Ureter (tissue), 1 donor: ENCODE measurements at regions not wholly inside any gene's neighbourhood (a gene's known extent, or its start where the extent isn't known, plus 50 kb on each side); places are given as distances from the start of the nearest gene placed in this dataset.

Source experiments
- DNase-seq: peaks from one replicate; pipeline ENCODE4 v3.0.0-alpha.2; 2020; ENCODE audit warnings: low spot score
- donor health status: DM: yes; HTN: yes; CAD: no.

DNA sequence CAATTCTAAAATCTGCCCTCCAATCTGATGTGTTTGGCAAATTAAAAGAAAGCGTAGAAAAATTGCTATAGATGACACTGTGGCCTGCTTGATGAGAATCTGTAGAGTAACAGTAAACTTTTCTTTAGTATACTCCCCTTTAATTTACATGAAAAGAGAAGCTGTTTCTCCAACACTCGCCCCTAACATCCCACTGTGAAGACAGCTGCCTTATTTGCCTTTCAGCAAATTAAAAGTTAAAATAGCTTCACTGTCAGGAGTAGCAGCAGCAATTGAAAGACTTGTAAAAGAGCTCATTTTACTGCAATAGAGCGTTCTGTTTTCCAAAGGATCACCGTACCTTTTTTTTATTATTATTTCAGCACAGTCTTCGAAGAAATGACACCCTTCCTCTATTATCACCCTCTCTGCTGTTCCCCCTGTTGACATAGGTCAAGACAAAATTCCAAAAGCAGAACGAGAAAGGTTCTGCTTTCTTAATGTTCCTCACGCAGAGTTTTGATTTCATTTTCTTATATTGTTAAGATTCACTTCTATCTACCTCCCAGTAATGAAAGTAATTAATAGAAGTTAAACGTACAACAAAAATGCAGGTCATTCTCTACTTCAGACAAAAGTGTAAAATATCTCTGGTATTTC is 153.5 kb upstream of the USP15 start:
- DNase-seq = no peak

DNA sequence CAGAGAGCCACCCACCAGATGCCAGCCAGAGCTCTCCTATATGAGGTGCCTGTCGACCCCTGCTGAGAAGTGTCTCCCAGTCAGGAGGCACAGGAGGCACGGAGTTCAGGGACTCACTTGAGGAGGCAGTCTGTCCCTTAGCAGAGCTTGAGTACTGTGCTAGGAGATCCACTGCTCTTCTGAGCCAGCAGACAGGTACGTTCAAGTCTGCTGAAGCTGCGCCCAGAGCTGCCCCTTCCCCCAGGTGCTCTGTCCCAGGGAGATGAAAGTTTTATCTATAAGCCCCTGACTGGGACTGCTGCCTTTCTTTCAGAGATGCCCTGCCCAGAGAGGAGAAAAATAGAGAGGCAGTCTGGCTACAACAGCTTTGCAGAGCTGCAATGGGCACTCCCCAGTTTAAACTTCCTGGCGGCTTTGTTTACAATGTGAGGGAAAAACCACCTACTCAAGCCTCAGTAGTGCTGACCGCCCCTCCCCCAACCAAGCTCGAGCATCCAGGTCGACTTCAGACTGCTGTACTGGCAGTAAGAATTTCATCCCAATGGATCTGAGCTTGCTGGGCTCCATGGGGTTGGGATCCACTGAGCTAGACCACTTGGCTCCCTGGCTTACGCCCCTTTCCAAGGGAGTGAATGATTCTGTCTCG is 146.7 kb upstream of the USP15 start:
- no peak for DNase-seq

GRCh38 chr12:62116986-62117385 is 143.2 kb upstream of the USP15 start:
- no peak for DNase-seq

DNA sequence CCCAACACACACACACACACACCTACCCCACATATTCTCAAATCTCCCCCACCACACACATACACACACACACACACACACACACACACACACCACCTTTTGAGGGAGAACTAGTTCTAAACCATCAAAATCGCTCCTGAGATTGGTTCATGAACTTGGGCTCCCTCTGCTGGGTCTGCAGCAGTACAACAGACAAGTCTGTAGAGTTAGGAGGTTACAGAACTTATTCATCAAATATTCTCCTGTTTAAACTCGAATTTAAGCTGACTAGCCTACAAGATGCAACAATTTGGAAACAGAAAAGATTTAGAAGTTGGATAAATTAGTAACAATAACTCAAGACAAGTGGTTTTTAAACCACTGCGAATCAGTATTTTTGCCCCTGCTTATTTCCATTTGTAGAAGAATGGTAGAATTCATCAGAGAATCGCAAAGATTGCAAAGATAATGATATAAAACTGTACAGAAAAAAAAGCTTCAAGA is 136.4 kb upstream of the USP15 start:
- no peak for DNase-seq

DNA sequence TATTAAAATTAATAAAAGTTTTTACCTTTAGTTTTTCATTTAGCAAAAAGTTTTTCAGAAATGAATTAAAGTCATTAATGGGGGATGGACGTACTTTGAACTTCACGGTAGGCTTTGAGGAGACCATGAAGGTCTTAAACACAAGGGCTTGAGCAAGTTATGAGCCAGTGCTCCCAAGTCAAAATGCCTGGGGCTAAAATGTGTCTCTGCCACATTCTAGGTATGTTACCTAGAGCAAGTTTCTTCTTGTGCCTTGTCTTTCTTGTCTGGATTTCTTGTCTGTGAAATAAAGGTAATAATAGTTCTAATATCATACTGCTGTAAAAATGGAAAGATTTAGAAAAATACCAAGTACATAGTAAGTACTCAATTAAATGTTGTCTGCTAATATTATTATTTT is 132.7 kb upstream of the USP15 start:
- no peak for DNase-seq

- no peak for DNase-seq
Observed at GRCh38 chr12:62128175-62128975, 131.8 kb upstream of the USP15 start.

DNA sequence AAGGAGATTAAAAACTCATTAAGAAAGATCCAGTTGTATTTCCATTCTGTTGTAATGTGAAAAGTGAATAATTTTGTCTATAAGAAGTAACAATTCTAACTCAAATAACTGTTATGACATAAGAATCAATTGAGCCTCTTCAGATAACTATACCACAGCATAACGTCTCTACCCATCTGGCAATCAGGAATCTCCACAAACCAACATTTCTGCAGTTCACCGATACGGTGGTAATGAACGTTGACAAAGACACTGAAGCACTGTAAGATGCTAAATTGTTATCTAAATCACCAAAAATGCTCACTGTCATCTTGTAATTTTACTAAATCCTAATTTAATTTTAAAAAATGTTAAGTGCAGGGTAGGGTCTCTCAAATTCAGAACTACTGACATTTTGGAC is 130.9 kb upstream of the USP15 start:
- no peak for DNase-seq

DNA sequence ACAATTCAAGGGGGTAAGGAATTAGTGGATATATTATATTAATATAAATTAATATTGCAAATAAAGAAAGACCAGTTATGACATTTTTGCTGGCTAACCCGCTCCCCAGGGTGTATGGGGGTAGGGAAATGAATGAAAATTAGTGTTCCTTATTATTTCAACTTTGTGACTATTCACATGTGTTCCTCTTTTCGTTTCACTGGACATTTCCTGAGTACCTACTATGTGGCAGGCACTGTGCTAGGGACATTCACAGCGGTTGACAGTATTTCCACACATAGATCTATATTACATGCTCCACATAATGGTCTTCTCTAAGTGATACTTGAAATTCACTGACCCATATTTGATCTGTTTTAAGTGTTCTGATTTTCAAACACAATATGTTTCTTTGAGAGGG is 129.8 kb upstream of the USP15 start:
- no peak for DNase-seq

DNA sequence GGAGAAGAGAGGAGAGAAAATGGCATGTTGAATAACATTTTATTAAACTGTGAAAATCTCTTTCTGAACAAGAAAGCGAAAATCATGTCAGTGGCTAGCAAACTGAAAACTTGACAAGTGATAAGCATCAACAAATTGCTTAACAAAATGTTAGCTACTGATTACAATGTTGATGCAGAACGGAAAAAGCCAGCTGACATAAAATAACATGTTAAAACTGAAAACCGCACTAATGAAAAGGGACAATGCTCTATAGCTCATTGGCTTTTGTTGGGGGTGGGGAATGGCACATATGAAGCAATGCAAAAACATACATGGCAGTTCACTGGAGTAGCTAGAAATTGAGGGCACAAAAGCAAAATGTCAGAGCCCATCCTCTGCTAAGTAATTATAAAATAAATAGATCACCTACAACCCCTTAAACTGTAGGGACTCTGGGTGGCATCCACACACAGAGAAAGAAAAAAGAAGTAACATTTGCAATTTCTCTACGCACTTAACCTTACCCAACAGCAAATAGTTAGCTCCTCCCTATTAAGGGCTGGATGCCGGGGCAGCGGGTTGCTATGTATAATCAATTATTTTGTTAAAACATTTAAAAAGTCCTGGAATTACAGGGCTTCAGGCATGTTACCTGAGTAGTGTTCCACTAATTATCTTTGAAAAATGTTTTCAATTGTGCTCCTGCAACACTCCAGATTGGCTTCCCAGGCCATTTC is 129.2 kb upstream of the USP15 start:
- no peak for DNase-seq

GRCh38 chr12:62133440-62133839 is 126.8 kb upstream of the USP15 start:
- no peak for DNase-seq

DNA sequence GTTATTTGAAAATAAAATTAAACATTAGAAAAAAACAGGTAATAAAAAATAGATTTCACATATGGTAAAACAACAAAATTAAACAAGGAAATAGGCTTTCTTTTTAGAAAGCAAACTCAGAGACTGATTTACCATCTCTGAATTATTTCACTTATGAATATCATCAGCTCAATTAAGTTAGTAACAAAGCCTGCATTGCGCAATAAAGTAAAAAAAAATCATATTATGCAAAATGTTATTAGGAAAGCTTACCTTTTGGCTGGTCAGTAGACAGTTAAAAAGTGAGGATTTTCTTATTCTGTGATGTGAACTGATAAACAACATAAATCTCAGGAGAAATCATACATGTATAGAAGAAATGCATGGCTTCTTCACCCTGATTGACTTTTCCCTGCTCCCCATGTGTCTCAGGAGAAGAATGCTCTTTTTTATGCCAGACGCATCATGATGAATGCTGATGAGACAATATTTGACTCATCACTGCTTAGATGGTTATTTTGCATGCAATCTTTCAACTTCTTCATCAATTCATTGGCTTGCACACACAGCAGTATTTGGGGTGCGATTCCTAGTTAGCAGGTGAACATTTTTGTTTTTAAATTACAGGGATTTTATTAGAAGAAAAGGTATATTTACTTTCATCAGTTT is 124.5 kb upstream of the USP15 start:
- DNase-seq = no peak

- no peak for DNase-seq
Observed at GRCh38 chr12:62136496-62136895, 123.7 kb upstream of the USP15 start.

- DNase-seq = no peak
Observed at GRCh38 chr12:62138527-62138926, 121.7 kb upstream of the USP15 start.

DNA sequence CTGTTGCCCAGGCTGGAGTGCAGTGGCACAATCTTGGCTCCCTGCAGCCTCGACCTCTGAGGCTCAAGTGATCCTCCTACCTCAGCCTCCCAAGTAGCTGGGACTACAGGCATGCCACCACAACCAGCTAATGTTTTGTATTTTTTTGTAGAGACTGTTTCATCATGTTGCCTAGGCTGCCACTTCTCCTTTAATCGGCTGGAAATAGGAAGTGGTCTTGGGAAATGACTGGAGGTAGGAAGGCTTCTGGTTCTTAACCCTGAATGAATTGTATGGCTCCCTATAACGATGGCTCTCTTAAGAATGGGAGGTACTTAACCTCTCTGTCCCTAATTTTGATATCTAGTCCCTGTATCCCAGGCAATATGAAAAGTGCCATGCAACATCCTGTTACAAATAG is 113.9 kb upstream of the USP15 start:
- no peak for DNase-seq

- DNase-seq = no peak
Observed at GRCh38 chr12:62158013-62158412, 102.2 kb upstream of the USP15 start.

DNA sequence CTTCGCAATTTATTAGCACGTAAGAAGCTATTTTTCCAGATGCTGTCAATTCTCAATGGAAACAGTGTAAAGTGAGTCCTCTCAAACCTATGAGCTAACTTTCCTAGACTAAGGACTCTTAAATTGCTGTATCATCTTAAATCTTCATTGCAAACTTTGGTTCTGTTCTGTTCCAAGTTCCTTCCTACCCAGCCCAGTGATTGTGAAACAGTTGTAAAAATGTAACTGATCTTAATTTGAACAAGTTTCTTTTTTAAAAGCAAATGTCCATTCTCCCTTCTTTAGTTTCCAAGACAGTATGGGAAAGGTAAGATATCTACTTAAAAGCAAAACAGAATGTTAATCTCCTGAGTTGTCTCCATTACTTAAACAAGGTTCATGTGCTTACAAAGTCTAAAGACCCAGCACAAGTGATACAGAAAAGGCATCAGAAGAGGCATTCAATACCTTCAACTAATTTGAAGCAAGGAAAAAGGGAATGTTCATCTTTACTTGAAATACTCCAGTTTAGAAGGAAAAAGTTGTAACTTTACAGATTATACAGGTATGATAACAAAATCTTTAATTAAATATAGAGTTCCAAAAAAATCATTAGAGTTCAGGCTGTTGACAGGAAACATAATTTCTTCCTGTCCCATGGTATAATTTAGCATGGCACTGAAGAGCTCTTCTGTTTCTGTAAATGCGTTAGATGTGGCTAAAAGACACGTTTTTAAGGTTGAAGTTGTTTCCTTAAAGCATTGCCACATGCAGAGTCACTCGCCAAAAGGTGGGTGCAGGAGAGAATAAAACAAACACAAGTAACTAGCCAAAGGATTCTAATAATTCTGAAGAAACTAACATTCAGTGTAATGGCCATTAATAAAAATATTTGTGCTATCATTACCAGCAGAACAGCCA is 101.5 kb upstream of the USP15 start:
- DNase-seq = no peak

DNA sequence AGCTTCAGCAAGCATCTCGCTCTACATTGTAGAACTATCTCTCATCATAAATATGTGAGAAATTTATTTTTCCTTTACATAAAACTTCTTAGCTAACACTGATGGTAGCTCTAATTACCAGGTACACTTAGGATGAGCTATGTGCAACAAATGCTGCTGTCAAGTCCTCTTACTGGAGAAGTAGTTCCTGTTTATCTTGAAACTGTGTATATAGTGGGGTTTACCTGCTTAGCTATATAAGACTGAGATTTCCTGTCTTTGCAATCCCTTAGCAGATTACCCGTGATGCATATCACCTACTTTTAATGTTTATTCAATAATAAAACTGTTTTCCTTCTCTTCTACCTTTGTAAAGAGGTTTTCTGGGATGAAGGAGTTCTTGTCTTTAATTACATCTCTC is 98.0 kb upstream of the USP15 start:
- no peak for DNase-seq

GRCh38 chr12:62163368-62163767 is 96.8 kb upstream of the USP15 start:
- no peak for DNase-seq

GRCh38 chr12:62164036-62164435 is 96.2 kb upstream of the USP15 start:
- DNase-seq = no peak

GRCh38 chr12:62166525-62166924 is 93.7 kb upstream of the USP15 start:
- DNase-seq = no peak

GRCh38 chr12:62168411-62168810 is 91.8 kb upstream of the USP15 start:
- no peak for DNase-seq
